ENCODE measurements at regions not wholly inside any gene's neighbourhood (a gene's known extent, or its start where the extent isn't known, plus 50 kb on each side); places are given as distances from the start of the nearest gene placed in this dataset.

- H2AFZ ChIP-seq (ENCODE audit: insufficient read depth, low read length, poor library complexity) = no peak overlapping the region
- H3K4ac ChIP-seq (ENCODE audit: low read depth, low read length) = no peak overlapping the region
- no peaks in the 10 kb centered on the region for H3K9me3 ChIP-seq (ENCODE audit: insufficient read depth, low read depth, low read length)
- no peaks in the 10 kb centered on the region for H3K27me3 ChIP-seq (ENCODE audit: insufficient read depth, low read length)
- no peaks in the 10 kb centered on the region for H3K36me3 ChIP-seq (ENCODE audit: control insufficient read depth in 1 of 2, insufficient read depth in 2 of 2, low read length in 2 of 2)
- no peak overlapping the region for H2BK5ac ChIP-seq (ENCODE audit: low read depth, low read length, poor library complexity)
- H3K4me1 ChIP-seq (ENCODE audit: control insufficient read depth in 1 of 2, insufficient read depth in 2 of 2, low read length in 2 of 2) = no peaks in the 10 kb centered on the region
- H3K4me2 ChIP-seq (ENCODE audit: low read length) = no peak overlapping the region
- H4K12ac ChIP-seq (ENCODE audit: low read depth, low read length) = no peak overlapping the region
- H2BK120ac ChIP-seq (ENCODE audit: insufficient read depth, low read length, poor library complexity) = no peak overlapping the region
- H3K79me1 ChIP-seq (ENCODE audit: low read length) = no peaks in the 10 kb centered on the region
- WGBS (ENCODE audit: extremely low coverage, insufficient coverage, insufficient read length) = no CpG with 5 or more reads among the region's 5 CpGs
- H3K23ac ChIP-seq (ENCODE audit: low read length) = no peak overlapping the region
- H3K79me2 ChIP-seq (ENCODE audit: control insufficient read depth, insufficient read depth, low read length, poor library complexity) = no peaks in the 10 kb centered on the region
- no peak for DNase-seq
- H3K27ac ChIP-seq (ENCODE audit: low read depth, low read length) = no peak overlapping the region
- no peak overlapping the region for H3K4me3 ChIP-seq (ENCODE audit: low read depth, low read length)
- no peak overlapping the region for H2BK12ac ChIP-seq (ENCODE audit: low read length)
- H4K8ac ChIP-seq (ENCODE audit: low read depth, low read length) = no peak overlapping the region
- H3K9ac ChIP-seq (ENCODE audit: low read length) = no peak overlapping the region
- no peak overlapping the region for H2AK5ac ChIP-seq (ENCODE audit: low read length)
- H4K91ac ChIP-seq (ENCODE audit: low read depth, low read length) = no peak overlapping the region
- H3K14ac ChIP-seq (ENCODE audit: low read length) = no peak overlapping the region
- H3K18ac ChIP-seq (ENCODE audit: low read length) = no peak overlapping the region
These were observed 561.2 kb upstream of the SEL1L start for GRCh38 chr14:82094829-82095345.

- Histone ChIP-seq H3K23ac (ENCODE audit: low read length) (no peak overlapping the region), H3K9me3 (ENCODE audit: insufficient read depth, low read depth, low read length) (no peaks in the 10 kb centered on the region), H3K4me2 (ENCODE audit: low read length) (no peak overlapping the region), H3K27me3 (ENCODE audit: insufficient read depth, low read length) (no peaks in the 10 kb centered on the region), H3K27ac (ENCODE audit: low read depth, low read length) (no peak overlapping the region), H3K14ac (ENCODE audit: low read length) (no peak overlapping the region), H4K8ac (ENCODE audit: low read depth, low read length) (no peak overlapping the region), H2BK5ac (ENCODE audit: low read depth, low read length, poor library complexity) (no peak overlapping the region), H3K79me2 (ENCODE audit: control insufficient read depth, insufficient read depth, low read length, poor library complexity) (no peaks in the 10 kb centered on the region), H3K36me3 (ENCODE audit: control insufficient read depth in 1 of 2, insufficient read depth in 2 of 2, low read length in 2 of 2) (no peaks in the 10 kb centered on the region), H2AFZ (ENCODE audit: insufficient read depth, low read length, poor library complexity) (no peak overlapping the region), H4K12ac (ENCODE audit: low read depth, low read length) (no peak overlapping the region), H3K4me3 (ENCODE audit: low read depth, low read length) (no peak overlapping the region), H3K4ac (ENCODE audit: low read depth, low read length) (no peak overlapping the region), H2BK120ac (ENCODE audit: insufficient read depth, low read length, poor library complexity) (no peak overlapping the region), H3K79me1 (ENCODE audit: low read length) (no peaks in the 10 kb centered on the region), H3K9ac (ENCODE audit: low read length) (no peak overlapping the region), H4K91ac (ENCODE audit: low read depth, low read length) (no peak overlapping the region), H3K4me1 (ENCODE audit: control insufficient read depth in 1 of 2, insufficient read depth in 2 of 2, low read length in 2 of 2) (no peaks in the 10 kb centered on the region), H2AK5ac (ENCODE audit: low read length) (no peak overlapping the region), H2BK12ac (ENCODE audit: low read length) (no peak overlapping the region), H3K18ac (ENCODE audit: low read length) (no peak overlapping the region)
- WGBS (ENCODE audit: extremely low coverage, insufficient coverage, insufficient read length) = no CpG with 5 or more reads among the region's 1 CpG
- no peak for DNase-seq
These were observed 570.4 kb upstream of the SEL1L start for GRCh38 chr14:82104013-82104412.

- Histone ChIP-seq H3K27ac (ENCODE audit: low read depth, low read length) (no peak overlapping the region), H3K79me2 (ENCODE audit: control insufficient read depth, insufficient read depth, low read length, poor library complexity) (no peaks in the 10 kb centered on the region), H3K36me3 (ENCODE audit: control insufficient read depth in 1 of 2, insufficient read depth in 2 of 2, low read length in 2 of 2) (no peaks in the 10 kb centered on the region), H4K8ac (ENCODE audit: low read depth, low read length) (no peak overlapping the region), H4K12ac (ENCODE audit: low read depth, low read length) (no peak overlapping the region), H3K4me1 (ENCODE audit: control insufficient read depth in 1 of 2, insufficient read depth in 2 of 2, low read length in 2 of 2) (no peaks in the 10 kb centered on the region), H3K4me2 (ENCODE audit: low read length) (no peak overlapping the region), H3K9ac (ENCODE audit: low read length) (no peak overlapping the region), H3K14ac (ENCODE audit: low read length) (no peak overlapping the region), H3K27me3 (ENCODE audit: insufficient read depth, low read length) (no peaks in the 10 kb centered on the region), H4K91ac (ENCODE audit: low read depth, low read length) (no peak overlapping the region), H2BK5ac (ENCODE audit: low read depth, low read length, poor library complexity) (no peak overlapping the region), H3K18ac (ENCODE audit: low read length) (no peak overlapping the region), H2BK120ac (ENCODE audit: insufficient read depth, low read length, poor library complexity) (no peak overlapping the region), H2AK5ac (ENCODE audit: low read length) (no peak overlapping the region), H3K4ac (ENCODE audit: low read depth, low read length) (no peak overlapping the region), H2BK12ac (ENCODE audit: low read length) (no peak overlapping the region), H3K79me1 (ENCODE audit: low read length) (no peaks in the 10 kb centered on the region), H3K23ac (ENCODE audit: low read length) (no peak overlapping the region), H3K4me3 (ENCODE audit: low read depth, low read length) (no peak overlapping the region), H2AFZ (ENCODE audit: insufficient read depth, low read length, poor library complexity) (no peak overlapping the region), H3K9me3 (ENCODE audit: insufficient read depth, low read depth, low read length) (no peaks in the 10 kb centered on the region)
- DNase-seq = no peak
- no CpG with 5 or more reads among the region's 1 CpG for WGBS (ENCODE audit: extremely low coverage, insufficient coverage, insufficient read length)
These were observed 578.7 kb upstream of the SEL1L start for GRCh38 chr14:82112210-82112839.

- H2BK120ac ChIP-seq (ENCODE audit: insufficient read depth, low read length, poor library complexity) = no peak overlapping the region
- H2BK12ac ChIP-seq (ENCODE audit: low read length) = no peak overlapping the region
- H3K27me3 ChIP-seq (ENCODE audit: insufficient read depth, low read length) = no peaks in the 10 kb centered on the region
- H3K9ac ChIP-seq (ENCODE audit: low read length) = no peak overlapping the region
- H3K79me1 ChIP-seq (ENCODE audit: low read length) = no peaks in the 10 kb centered on the region
- no peak overlapping the region for H2BK5ac ChIP-seq (ENCODE audit: low read depth, low read length, poor library complexity)
- H3K27ac ChIP-seq (ENCODE audit: low read depth, low read length) = no peak overlapping the region
- H3K4ac ChIP-seq (ENCODE audit: low read depth, low read length) = no peak overlapping the region
- H4K8ac ChIP-seq (ENCODE audit: low read depth, low read length) = no peak overlapping the region
- no peak overlapping the region for H3K18ac ChIP-seq (ENCODE audit: low read length)
- no peak overlapping the region for H3K4me2 ChIP-seq (ENCODE audit: low read length)
- no peak overlapping the region for H2AFZ ChIP-seq (ENCODE audit: insufficient read depth, low read length, poor library complexity)
- no peak overlapping the region for H4K12ac ChIP-seq (ENCODE audit: low read depth, low read length)
- DNase-seq = no peak
- H3K23ac ChIP-seq (ENCODE audit: low read length) = no peak overlapping the region
- no peak overlapping the region for H4K91ac ChIP-seq (ENCODE audit: low read depth, low read length)
- H2AK5ac ChIP-seq (ENCODE audit: low read length) = no peak overlapping the region
- no peaks in the 10 kb centered on the region for H3K9me3 ChIP-seq (ENCODE audit: insufficient read depth, low read depth, low read length)
- no peak overlapping the region for H3K4me3 ChIP-seq (ENCODE audit: low read depth, low read length)
- WGBS (ENCODE audit: extremely low coverage, insufficient coverage, insufficient read length) = no CpG with 5 or more reads among the region's 2 CpGs
- no peak overlapping the region for H3K14ac ChIP-seq (ENCODE audit: low read length)
- no peaks in the 10 kb centered on the region for H3K4me1 ChIP-seq (ENCODE audit: control insufficient read depth in 1 of 2, insufficient read depth in 2 of 2, low read length in 2 of 2)
- no peaks in the 10 kb centered on the region for H3K79me2 ChIP-seq (ENCODE audit: control insufficient read depth, insufficient read depth, low read length, poor library complexity)
- no peaks in the 10 kb centered on the region for H3K36me3 ChIP-seq (ENCODE audit: control insufficient read depth in 1 of 2, insufficient read depth in 2 of 2, low read length in 2 of 2)
These were observed 579.4 kb upstream of the SEL1L start for GRCh38 chr14:82113007-82113406.
